GM21526 (cell line): ENCODE measurements at regions not wholly inside any gene's neighbourhood (a gene's known extent, or its start where the extent isn't known, plus 50 kb on each side); places are given as distances from the start of the nearest gene placed in this dataset.

Experiments
- ATAC-seq: cut with Tn5 transposase; IDR thresholded peaks from one replicate; pipeline ENCODE4 v1.9.1; 2021; ENCODE audit warnings: moderate library complexity; ENCODE audit not compliant: unreplicated experiment, low FRiP score

GRCh38 chr18:40016405-40016804 lies 1938.6 kb upstream of the PIK3C3 start:
- ATAC-seq, result no peak

- ATAC-seq, result no peak
Measured at GRCh38 chr18:40013001-40013609, 1941.9 kb upstream of the PIK3C3 start.

- ATAC-seq, result no peak
Measured at GRCh38 chr18:40011201-40011600, 1943.8 kb upstream of the PIK3C3 start.

GRCh38 chr18:40006634-40007033 lies 1948.4 kb upstream of the PIK3C3 start:
- ATAC-seq, result no peak

- ATAC-seq, result no peak
Measured at GRCh38 chr18:40004246-40004645, 1950.8 kb upstream of the PIK3C3 start.

- no peak for ATAC-seq
Measured at GRCh38 chr18:39998317-39998716, 1956.7 kb upstream of the PIK3C3 start.

GRCh38 chr18:39994498-39994897 lies 1960.5 kb upstream of the PIK3C3 start:
- no peak for ATAC-seq

- ATAC-seq, result no peak
Measured at GRCh38 chr18:39991696-39992265, 1963.3 kb upstream of the PIK3C3 start.

GRCh38 chr18:39990540-39990939 lies 1964.5 kb upstream of the PIK3C3 start:
- no peak for ATAC-seq

GRCh38 chr18:39976771-39977170 lies 1978.3 kb upstream of the PIK3C3 start:
- no peak for ATAC-seq

GRCh38 chr18:39972521-39972920 lies 1982.5 kb upstream of the PIK3C3 start:
- no peak for ATAC-seq

GRCh38 chr18:39969803-39970494 lies 1985.1 kb upstream of the PIK3C3 start:
- no peak for ATAC-seq

GRCh38 chr18:39966275-39966674 lies 1988.8 kb upstream of the PIK3C3 start:
- ATAC-seq, result no peak

GRCh38 chr18:39962546-39962945 lies 1992.5 kb upstream of the PIK3C3 start:
- no peak for ATAC-seq

- no peak for ATAC-seq
Measured at GRCh38 chr18:39960550-39960949, 1994.5 kb upstream of the PIK3C3 start.

- ATAC-seq, result no peak
Measured at GRCh38 chr18:39959839-39960238, 1995.2 kb upstream of the PIK3C3 start.

GRCh38 chr18:39958876-39959275 lies 1996.2 kb upstream of the PIK3C3 start:
- no peak for ATAC-seq

GRCh38 chr18:39952816-39953215 lies 2002.2 kb upstream of the PIK3C3 start:
- ATAC-seq, result no peak

GRCh38 chr18:39951142-39951720 lies 2003.8 kb upstream of the PIK3C3 start:
- ATAC-seq, result no peak

- ATAC-seq, result no peak
Measured at GRCh38 chr18:39946623-39947061, 2008.4 kb upstream of the PIK3C3 start.

GRCh38 chr18:39945076-39945475 lies 2010.0 kb upstream of the PIK3C3 start:
- ATAC-seq, result no peak

- ATAC-seq, result no peak
Measured at GRCh38 chr18:39942702-39943101, 2012.3 kb upstream of the PIK3C3 start.
